A673 (cell line): ENCODE measurements at regions not wholly inside any gene's neighbourhood (a gene's known extent, or its start where the extent isn't known, plus 50 kb on each side); places are given as distances from the start of the nearest gene placed in this dataset.

Experiments used
- CTCF ChIP-seq: fragments of 300-800, 200-600 bp; sonication (generic); conservative IDR thresholded peaks from 2 replicates; pipeline ENCODE4 v1.5.1; 2017; ENCODE audit warnings: low read depth, mild to moderate bottlenecking, antibody characterized with exemption, low read length, moderate library complexity, mixed read lengths
- EZH2 ChIP-seq: fragments of 200-600 bp; sonication (generic); IDR thresholded peaks from 2 replicates; pipeline ENCODE4 v1.6.1; 2017; ENCODE audit warnings: borderline replicate concordance, low read depth, mild to moderate bottlenecking, mixed read lengths, antibody characterized with exemption, low read length; ENCODE audit not compliant: poor library complexity, severe bottlenecking

GRCh38 chr12:33676866-33677265, 237.2 kb upstream of the SYT10 start:
- TF ChIP-seq CTCF (no peak), EZH2 (no peak)
